Testis (tissue), 2 donors: ENCODE measurements at regions not wholly inside any gene's neighbourhood (a gene's known extent, or its start where the extent isn't known, plus 50 kb on each side); places are given as distances from the start of the nearest gene placed in this dataset.

ENCODE experiments used
- POLR2A ChIP-seq: fragments of 450-650 bp; IDR thresholded peaks from one replicate; pipeline ENCODE4 v1.6.1; 2017; ENCODE audit warnings: antibody characterized with exemption, mild to moderate bottlenecking, moderate library complexity
- TF ChIP-seq, protein P1 (sequence below), 3 experiments: fragments of 450-650 bp in 2 of 3; fragments of 200-600 bp in 1 of 3; sonication (generic) in 1 of 3; IDR thresholded peaks; one replicate each; pipeline ENCODE4 v1.5.1; 2016 to 2019; ENCODE audit warnings: antibody characterized with exemption in 3 of 3, mild to moderate bottlenecking in 2 of 3, moderate library complexity in 1 of 3

DNA sequence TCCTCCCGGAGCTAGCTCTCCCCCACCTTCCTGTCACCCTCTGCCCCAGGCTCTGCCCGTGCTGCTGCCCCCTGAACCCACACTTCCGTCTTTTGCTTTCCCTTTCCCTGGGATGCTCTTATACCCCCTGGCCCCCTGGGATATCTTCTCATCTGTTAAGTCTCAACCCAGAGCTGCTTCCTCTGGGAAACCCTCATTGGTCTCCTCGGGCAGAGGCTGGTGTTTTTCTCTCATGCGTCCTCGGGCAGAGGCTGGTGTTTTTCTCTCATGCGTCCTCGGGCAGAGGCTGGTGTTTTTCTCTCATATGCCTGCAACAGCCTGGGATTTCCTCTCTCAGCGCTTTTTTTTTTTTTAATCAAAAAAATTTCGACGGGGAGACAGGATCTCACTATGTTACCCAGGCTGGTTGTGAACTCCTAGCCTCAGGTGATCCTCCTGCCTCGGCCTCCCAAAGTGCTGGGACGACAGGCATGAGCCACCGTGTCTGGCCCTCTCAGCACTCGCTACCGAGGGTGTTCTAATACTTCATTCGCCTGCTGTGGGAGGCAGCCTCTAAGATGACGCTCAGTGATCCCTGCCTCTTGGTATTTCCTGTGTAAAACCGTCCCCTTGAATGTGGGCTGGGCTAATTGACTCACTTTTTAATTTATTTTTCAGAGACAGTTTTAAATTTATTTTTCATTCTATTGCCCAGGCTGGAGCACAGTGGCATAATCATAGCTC is 62.7 kb upstream of the TFRC start:
- TF ChIP-seq, protein P1, sequence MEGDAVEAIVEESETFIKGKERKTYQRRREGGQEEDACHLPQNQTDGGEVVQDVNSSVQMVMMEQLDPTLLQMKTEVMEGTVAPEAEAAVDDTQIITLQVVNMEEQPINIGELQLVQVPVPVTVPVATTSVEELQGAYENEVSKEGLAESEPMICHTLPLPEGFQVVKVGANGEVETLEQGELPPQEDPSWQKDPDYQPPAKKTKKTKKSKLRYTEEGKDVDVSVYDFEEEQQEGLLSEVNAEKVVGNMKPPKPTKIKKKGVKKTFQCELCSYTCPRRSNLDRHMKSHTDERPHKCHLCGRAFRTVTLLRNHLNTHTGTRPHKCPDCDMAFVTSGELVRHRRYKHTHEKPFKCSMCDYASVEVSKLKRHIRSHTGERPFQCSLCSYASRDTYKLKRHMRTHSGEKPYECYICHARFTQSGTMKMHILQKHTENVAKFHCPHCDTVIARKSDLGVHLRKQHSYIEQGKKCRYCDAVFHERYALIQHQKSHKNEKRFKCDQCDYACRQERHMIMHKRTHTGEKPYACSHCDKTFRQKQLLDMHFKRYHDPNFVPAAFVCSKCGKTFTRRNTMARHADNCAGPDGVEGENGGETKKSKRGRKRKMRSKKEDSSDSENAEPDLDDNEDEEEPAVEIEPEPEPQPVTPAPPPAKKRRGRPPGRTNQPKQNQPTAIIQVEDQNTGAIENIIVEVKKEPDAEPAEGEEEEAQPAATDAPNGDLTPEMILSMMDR (IDR thresholded peaks at IDR 0.05), result no peak
- TF ChIP-seq POLR2A, result no peak
